ENCODE measurements at regions not wholly inside any gene's neighbourhood (a gene's known extent, or its start where the extent isn't known, plus 50 kb on each side); places are given as distances from the start of the nearest gene placed in this dataset.

GRCh38 chrX:22629105-22629725, 356.5 kb downstream of the CBLL2 start:
- TF ChIP-seq CTCF (IDR thresholded peaks at IDR 0.05), result no peak
- TF ChIP-seq POLR2A (IDR thresholded peaks at IDR 0.05), result no peak

Measured in lower leg skin (tissue), 3 donors.